ENCODE measurements at regions not wholly inside any gene's neighbourhood (a gene's known extent, or its start where the extent isn't known, plus 50 kb on each side); places are given as distances from the start of the nearest gene placed in this dataset.
"Not testable (repeated sequence)": the region's sequence is repeated elsewhere in the genome, so short reads cannot be mapped to it uniquely, and the experiment has no call there.

- no peak for DNase-seq (ENCODE audit: low read depth)
These were observed 307.9 kb upstream of the IGFBP7 start for GRCh38 chr4:57418133-57418532.

GRCh38 chr4:57412259-57413054 lies 302.3 kb upstream of the IGFBP7 start:
- DNase-seq (ENCODE audit: low read depth) = no peak

- DNase-seq (ENCODE audit: low read depth) = no peak
These were observed 300.3 kb upstream of the IGFBP7 start for GRCh38 chr4:57410331-57411052.

DNA sequence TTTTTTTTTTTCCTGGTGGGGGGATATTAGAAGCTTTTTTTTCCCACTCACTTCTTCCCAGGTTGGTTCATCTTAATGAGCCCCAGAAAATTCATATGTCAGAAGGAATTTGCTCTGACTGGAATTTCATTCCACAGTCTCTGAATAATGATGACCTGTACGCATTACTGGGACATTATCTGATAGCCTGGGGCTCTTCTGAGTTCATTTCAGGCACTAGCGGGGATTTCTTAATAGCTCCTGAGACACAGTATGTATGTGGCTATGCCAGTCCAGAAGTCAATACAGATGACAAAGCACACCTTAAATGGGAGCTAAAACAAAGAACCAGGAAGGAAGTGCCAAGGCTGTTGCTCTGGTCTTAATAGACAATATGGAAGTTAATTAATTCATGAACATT lies 295.2 kb upstream of the IGFBP7 start:
- no peak for DNase-seq (ENCODE audit: low read depth)

DNA sequence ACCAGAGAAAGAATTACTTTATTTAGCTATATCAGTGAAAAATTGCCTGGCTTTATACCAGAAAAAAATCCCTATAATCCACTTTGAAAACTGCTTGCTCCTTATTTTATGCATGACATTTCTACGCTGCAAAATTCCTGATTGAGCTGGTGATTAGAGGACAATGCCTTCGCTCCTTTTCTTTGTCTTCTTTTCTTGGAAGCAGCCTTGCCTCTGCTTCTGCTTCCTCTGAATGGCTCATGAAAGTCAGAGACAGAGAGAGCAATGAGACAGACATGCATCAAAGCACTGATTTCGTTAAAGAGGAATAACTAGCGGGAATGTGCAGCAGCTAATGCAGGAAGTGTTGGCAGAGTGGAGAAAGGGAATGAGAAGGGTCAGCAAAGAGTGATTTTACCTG lies 294.3 kb upstream of the IGFBP7 start:
- no peak for DNase-seq (ENCODE audit: low read depth)

GRCh38 chr4:57403591-57403990 lies 293.4 kb upstream of the IGFBP7 start:
- no peak for DNase-seq (ENCODE audit: low read depth)

GRCh38 chr4:57401586-57401985 lies 291.4 kb upstream of the IGFBP7 start:
- DNase-seq (ENCODE audit: low read depth) = no peak

- DNase-seq (ENCODE audit: low read depth) = no peak
These were observed 268.6 kb upstream of the IGFBP7 start for GRCh38 chr4:57378766-57379165.

- DNase-seq (ENCODE audit: low read depth) = no peak
These were observed 264.8 kb upstream of the IGFBP7 start for GRCh38 chr4:57374866-57375595.

DNA sequence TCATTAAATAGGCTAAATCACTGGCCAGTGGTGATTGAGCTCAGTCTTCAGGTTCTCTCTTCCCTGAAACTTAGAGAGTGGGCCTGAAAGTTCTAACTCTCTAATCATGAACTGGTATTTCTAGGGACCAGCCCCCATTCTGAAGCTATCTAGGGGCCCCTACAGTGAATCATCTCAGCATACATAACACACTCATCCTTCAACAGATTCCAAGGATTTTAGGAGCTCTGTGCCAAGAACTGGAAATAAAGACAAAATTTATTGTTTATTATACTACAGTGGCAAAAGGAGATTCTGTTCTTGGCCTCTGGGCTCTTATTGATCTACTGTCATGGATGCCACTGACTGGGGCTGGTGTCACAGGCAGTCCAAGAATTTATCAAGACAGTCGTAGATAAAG lies 263.8 kb upstream of the IGFBP7 start:
- no peak for DNase-seq (ENCODE audit: low read depth)

- no peak for DNase-seq (ENCODE audit: low read depth)
These were observed 261.5 kb upstream of the IGFBP7 start for GRCh38 chr4:57371671-57372070.

GRCh38 chr4:57370691-57371090 lies 260.5 kb upstream of the IGFBP7 start:
- DNase-seq (ENCODE audit: low read depth) = no peak

DNA sequence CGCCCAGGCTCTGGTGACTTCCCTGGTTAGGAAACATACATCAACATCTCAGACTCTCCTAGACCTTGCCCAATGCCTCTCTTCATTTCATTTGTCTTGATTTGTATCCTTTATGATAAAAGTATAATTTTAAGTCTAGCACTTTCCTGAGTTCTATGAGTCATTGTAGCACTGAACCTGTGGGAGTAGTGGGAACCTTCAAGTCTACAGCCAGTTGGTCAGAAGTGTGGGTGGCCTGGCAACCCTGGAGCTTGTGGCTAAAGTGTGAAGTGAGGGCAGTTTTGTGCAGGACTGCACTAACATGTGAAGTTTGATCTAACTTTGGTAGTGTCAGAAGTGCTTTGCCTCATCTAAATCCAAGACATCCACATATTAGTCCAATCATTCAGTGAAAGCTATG lies 259.3 kb upstream of the IGFBP7 start:
- DNase-seq (ENCODE audit: low read depth) = no peak

- DNase-seq (ENCODE audit: low read depth) = no peak
These were observed 254.1 kb upstream of the IGFBP7 start for GRCh38 chr4:57364255-57364654.

GRCh38 chr4:57363346-57363745 lies 253.2 kb upstream of the IGFBP7 start:
- no peak for DNase-seq (ENCODE audit: low read depth)

DNA sequence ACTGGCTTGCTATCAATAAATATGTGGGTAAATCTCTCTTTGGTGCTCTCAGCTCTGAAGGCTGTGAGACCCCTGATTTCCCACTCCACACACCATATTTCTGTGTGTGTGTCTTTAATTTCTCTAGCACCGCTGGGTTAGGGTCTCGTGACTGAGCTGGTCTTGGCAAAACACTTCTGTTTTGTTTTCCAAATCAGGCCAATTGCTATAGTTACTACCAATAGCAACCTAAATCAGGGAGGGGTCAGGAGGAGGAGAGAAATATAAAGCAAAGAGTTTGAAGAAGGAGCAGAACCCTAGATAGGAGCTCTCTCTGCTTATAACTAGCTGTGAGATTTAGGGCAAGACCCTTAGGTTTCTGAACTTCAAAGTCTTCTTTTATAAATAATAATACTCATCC lies 250.5 kb upstream of the IGFBP7 start:
- no peak for DNase-seq (ENCODE audit: low read depth)

GRCh38 chr4:57355101-57355665 lies 245.0 kb upstream of the IGFBP7 start:
- DNase-seq (ENCODE audit: low read depth) = no peak

GRCh38 chr4:57351731-57352130 lies 241.5 kb upstream of the IGFBP7 start:
- no peak for DNase-seq (ENCODE audit: low read depth)

DNA sequence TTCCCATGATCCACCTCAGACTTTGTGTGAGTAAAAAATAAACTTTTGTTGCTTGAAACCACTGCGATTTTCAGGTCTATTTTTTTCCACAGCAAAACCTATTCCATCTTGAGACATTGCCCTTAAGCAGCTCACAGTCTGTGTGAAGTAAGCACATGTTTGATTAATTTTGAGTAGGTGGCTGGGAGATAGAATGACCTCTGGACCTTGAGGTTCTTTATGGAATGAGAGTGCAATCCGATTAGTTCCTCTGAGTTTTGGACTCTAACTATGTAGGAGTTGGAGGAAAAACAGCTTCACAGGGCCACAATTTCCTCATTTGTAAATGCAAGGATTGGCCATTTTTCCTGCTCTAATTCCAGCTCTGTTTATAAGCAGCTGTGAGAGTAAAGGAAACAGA lies 234.1 kb upstream of the IGFBP7 start:
- no peak for DNase-seq (ENCODE audit: low read depth)

- no peak for DNase-seq (ENCODE audit: low read depth)
These were observed 232.2 kb upstream of the IGFBP7 start for GRCh38 chr4:57342411-57342810.

DNA sequence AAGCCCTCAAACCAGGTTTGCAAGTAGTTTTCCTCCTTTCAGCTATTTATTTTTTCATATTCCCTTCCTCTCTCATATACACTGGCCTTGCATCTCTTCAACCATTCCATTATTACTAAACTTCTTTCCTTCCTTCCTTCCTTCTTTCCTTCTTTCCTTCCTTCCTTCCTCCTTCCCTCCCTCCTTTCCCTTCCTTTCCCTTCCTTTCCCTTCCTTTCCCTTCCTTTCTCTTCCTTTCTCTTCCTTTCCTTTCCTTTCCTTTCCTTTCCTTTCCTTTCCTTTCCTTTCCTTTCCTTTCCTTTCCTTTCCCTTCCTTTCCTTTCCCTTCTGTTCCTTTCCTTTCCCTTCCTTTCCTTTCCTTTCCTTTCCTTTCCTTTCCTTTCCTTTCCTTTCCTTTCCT lies 228.7 kb upstream of the IGFBP7 start:
- DNase-seq (ENCODE audit: low read depth) = not testable (repeated sequence)

GRCh38 chr4:57333684-57334083 lies 223.5 kb upstream of the IGFBP7 start:
- no peak for DNase-seq (ENCODE audit: low read depth)

DNA sequence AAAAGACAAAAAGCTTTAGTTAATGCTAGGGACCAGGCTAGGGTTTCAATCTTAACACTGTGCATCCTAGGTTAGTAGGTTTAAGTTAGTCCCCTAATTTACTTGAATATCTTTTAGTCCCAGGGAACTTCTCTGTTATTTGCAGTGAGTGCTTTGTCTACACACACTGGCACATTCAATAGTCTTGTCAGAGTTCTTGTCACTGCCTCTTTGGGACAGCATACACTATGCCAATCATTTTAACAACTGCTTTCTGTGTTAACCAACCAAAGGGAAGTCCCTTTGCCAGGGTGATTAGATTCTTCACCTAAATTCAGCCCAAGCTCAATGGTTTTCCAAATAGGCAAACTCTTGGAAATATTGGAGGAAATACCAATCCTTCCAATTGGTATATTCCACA lies 221.8 kb upstream of the IGFBP7 start:
- DNase-seq (ENCODE audit: low read depth) = no peak
